RCC 7860 (cell line): ENCODE measurements at regions not wholly inside any gene's neighbourhood (a gene's known extent, or its start where the extent isn't known, plus 50 kb on each side); places are given as distances from the start of the nearest gene placed in this dataset.

ENCODE experiments used
- DNase-seq: peaks from one replicate; pipeline ENCODE4 v3.0.0-alpha.2; 2015; ENCODE audit warnings: low spot score
- FAIRE-seq: peaks from 2 replicates; lab custom pipeline; 2012; peaks lifted over from hg19 to GRCh38; lab: Jason Lieb, UNC

GRCh38 chr2:193566276-193566675 is 1371.5 kb upstream of the TMEFF2 start:
- DNase-seq (no peak), FAIRE-seq (no peak)

- no peak for DNase-seq
- FAIRE-seq = no peak
These were observed 1367.3 kb upstream of the TMEFF2 start for GRCh38 chr2:193562031-193562430.

- DNase-seq (no peak), FAIRE-seq (no peak)
These were observed 1366.3 kb upstream of the TMEFF2 start for GRCh38 chr2:193561054-193561453.

- DNase-seq (peak; percentile 25), FAIRE-seq (peak; percentile 77)
These were observed 1362.2 kb upstream of the TMEFF2 start for GRCh38 chr2:193556766-193557470.

- no peak for DNase-seq
- FAIRE-seq = no peak
These were observed 1354.9 kb upstream of the TMEFF2 start for GRCh38 chr2:193549661-193550060.

- FAIRE-seq = no peak
- DNase-seq = no peak
These were observed 1348.0 kb upstream of the TMEFF2 start for GRCh38 chr2:193542762-193543161.

GRCh38 chr2:193539188-193539587 is 1344.5 kb upstream of the TMEFF2 start:
- no peak for FAIRE-seq

GRCh38 chr2:193538061-193538460 is 1343.3 kb upstream of the TMEFF2 start:
- FAIRE-seq (no peak), DNase-seq (no peak)

More at GRCh38 chr2:193539188-193539587, 1344.5 kb upstream of the TMEFF2 start:
- no peak for DNase-seq

GRCh38 chr2:193537531-193537930 is 1342.8 kb upstream of the TMEFF2 start:
- FAIRE-seq (no peak), DNase-seq (no peak)

GRCh38 chr2:193528458-193528857 is 1333.7 kb upstream of the TMEFF2 start:
- DNase-seq = no peak
- no peak for FAIRE-seq

GRCh38 chr2:193527146-193527545 is 1332.4 kb upstream of the TMEFF2 start:
- FAIRE-seq (no peak), DNase-seq (no peak)

GRCh38 chr2:193523662-193524061 is 1328.9 kb upstream of the TMEFF2 start:
- no peak for FAIRE-seq
- no peak for DNase-seq

GRCh38 chr2:193521523-193521922 is 1326.8 kb upstream of the TMEFF2 start:
- DNase-seq (no peak), FAIRE-seq (no peak)

- no peak for FAIRE-seq
- DNase-seq = no peak
These were observed 1326.2 kb upstream of the TMEFF2 start for GRCh38 chr2:193520709-193521458.

GRCh38 chr2:193518041-193518817 is 1323.5 kb upstream of the TMEFF2 start:
- DNase-seq = peak; percentile 94
- FAIRE-seq = peak; percentile 94

GRCh38 chr2:193517615-193518014 is 1322.9 kb upstream of the TMEFF2 start:
- peak; percentile 82 for DNase-seq
- no peak for FAIRE-seq

- FAIRE-seq = no peak
- DNase-seq = no peak
These were observed 1311.3 kb upstream of the TMEFF2 start for GRCh38 chr2:193506035-193506434.

GRCh38 chr2:193505620-193506019 is 1310.9 kb upstream of the TMEFF2 start:
- DNase-seq = no peak
- FAIRE-seq = no peak

- FAIRE-seq (no peak), DNase-seq (no peak)
These were observed 1307.8 kb upstream of the TMEFF2 start for GRCh38 chr2:193502363-193503035.

GRCh38 chr2:193496786-193497185 is 1302.1 kb upstream of the TMEFF2 start:
- no peak for FAIRE-seq
- DNase-seq = no peak

- DNase-seq (no peak), FAIRE-seq (no peak)
These were observed 1287.8 kb upstream of the TMEFF2 start for GRCh38 chr2:193482557-193482956.
